ENCODE measurements at regions not wholly inside any gene's neighbourhood (a gene's known extent, or its start where the extent isn't known, plus 50 kb on each side); places are given as distances from the start of the nearest gene placed in this dataset.

- Histone ChIP-seq H3K27ac (no peak overlapping the region), H3K27me3 (no peaks in the 10 kb centered on the region), H3K9me3 (peaks cover 0 to 3% (median 0%) of the 10 kb centered on the region in 4 donors), H3K4me3 (no peak overlapping the region), H3K36me3 (no peaks in the 10 kb centered on the region), H3K4me1 (no peaks in the 10 kb centered on the region)
- no peak for ATAC-seq (ENCODE audit: low FRiP score in 2 of 2)
- WGBS, 2 donors: 94 to 96% methylated on average over 1 of the region's 1 CpG
- TF ChIP-seq POLR2AphosphoS5 (IDR thresholded peaks at IDR 0.05) (no peak), EP300 (IDR thresholded peaks at IDR 0.05) (no peak), CTCF (IDR thresholded peaks at IDR 0.05) (no peak), POLR2A (IDR thresholded peaks at IDR 0.05) (no peak)
- DNase-seq: no peak
Measured at GRCh38 chr5:22964632-22965031, 111.5 kb upstream of the CDH12 start.

GRCh38 chr5:22958462-22959262 lies 105.5 kb upstream of the CDH12 start:
- H3K27me3 ChIP-seq: no peaks in the 10 kb centered on the region
- 78 to 84% methylated on average over 3 of the region's 3 CpGs for WGBS, 2 donors
- DNase-seq: no peak
- ATAC-seq (ENCODE audit: low FRiP score in 2 of 2): no peak
- H3K36me3 ChIP-seq: no peaks in the 10 kb centered on the region
- no peaks in the 10 kb centered on the region for H3K4me1 ChIP-seq
- no peak overlapping the region for H3K4me3 ChIP-seq
- TF ChIP-seq POLR2AphosphoS5 (IDR thresholded peaks at IDR 0.05) (no peak), EP300 (IDR thresholded peaks at IDR 0.05) (no peak), POLR2A (IDR thresholded peaks at IDR 0.05) (no peak), CTCF (IDR thresholded peaks at IDR 0.05) (no peak)
- no peaks in the 10 kb centered on the region for H3K9me3 ChIP-seq
- H3K27ac ChIP-seq: no peak overlapping the region

GRCh38 chr5:22947921-22948320 lies 94.8 kb upstream of the CDH12 start:
- WGBS, 2 donors: 90 to 93% methylated on average over 1 of the region's 1 CpG
- TF ChIP-seq CTCF (IDR thresholded peaks at IDR 0.05) (no peak), EP300 (IDR thresholded peaks at IDR 0.05) (no peak), POLR2A (IDR thresholded peaks at IDR 0.05) (no peak), POLR2AphosphoS5 (IDR thresholded peaks at IDR 0.05) (no peak)
- no peaks in the 10 kb centered on the region for H3K9me3 ChIP-seq
- no peaks in the 10 kb centered on the region for H3K4me1 ChIP-seq
- no peaks in the 10 kb centered on the region for H3K36me3 ChIP-seq
- no peaks in the 10 kb centered on the region for H3K27me3 ChIP-seq
- no peak overlapping the region for H3K27ac ChIP-seq
- no peak overlapping the region for H3K4me3 ChIP-seq
- ATAC-seq (ENCODE audit: low FRiP score in 2 of 2): no peak
- DNase-seq: no peak

GRCh38 chr5:22938362-22938761 lies 85.2 kb upstream of the CDH12 start:
- DNase-seq (no peak), ATAC-seq (ENCODE audit: low FRiP score in 2 of 2) (no peak)
- H3K9me3 ChIP-seq: no peaks in the 10 kb centered on the region
- no peaks in the 10 kb centered on the region for H3K27me3 ChIP-seq
- H3K4me1 ChIP-seq: no peaks in the 10 kb centered on the region
- H3K27ac ChIP-seq: no peak overlapping the region
- no peak overlapping the region for H3K4me3 ChIP-seq
- TF ChIP-seq POLR2A (IDR thresholded peaks at IDR 0.05) (no peak), CTCF (IDR thresholded peaks at IDR 0.05) (no peak), POLR2AphosphoS5 (IDR thresholded peaks at IDR 0.05) (no peak), EP300 (IDR thresholded peaks at IDR 0.05) (no peak)
- WGBS, 2 donors: 89 to 90% methylated on average over 4 of the region's 4 CpGs
- no peaks in the 10 kb centered on the region for H3K36me3 ChIP-seq
